GM21447 (cell line): ENCODE measurements at regions not wholly inside any gene's neighbourhood (a gene's known extent, or its start where the extent isn't known, plus 50 kb on each side); places are given as distances from the start of the nearest gene placed in this dataset.
"Not testable (repeated sequence)": the region's sequence is repeated elsewhere in the genome, so short reads cannot be mapped to it uniquely, and the experiment has no call there.

Experiments
- ATAC-seq: cut with Tn5 transposase; IDR thresholded peaks from one replicate; pipeline ENCODE4 v1.9.1; 2021; ENCODE audit not compliant: unreplicated experiment

DNA sequence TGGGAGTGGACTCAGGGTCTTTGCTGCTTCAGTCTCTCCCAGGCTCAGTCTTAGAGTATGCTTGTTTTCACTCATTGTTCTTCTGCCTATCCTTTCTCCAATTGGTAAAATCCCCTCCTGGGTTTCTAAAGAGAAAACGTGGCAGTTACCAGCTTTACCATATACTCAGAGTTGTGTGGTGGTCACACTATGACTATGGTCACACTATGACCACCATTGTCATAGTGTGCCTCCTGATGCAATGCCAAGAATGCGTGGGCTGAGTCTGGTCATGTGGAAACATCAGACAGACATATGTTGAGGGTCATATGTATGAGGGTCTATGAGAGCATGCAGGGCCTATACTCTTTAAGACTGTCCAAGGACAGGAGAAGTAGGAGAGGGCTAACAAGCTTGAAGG is 326.5 kb upstream of the PRR16 start:
- no peak for ATAC-seq

GRCh38 chr5:120139039-120139438 is 325.1 kb upstream of the PRR16 start:
- no peak for ATAC-seq

GRCh38 chr5:120140501-120140900 is 323.6 kb upstream of the PRR16 start:
- ATAC-seq = no peak

DNA sequence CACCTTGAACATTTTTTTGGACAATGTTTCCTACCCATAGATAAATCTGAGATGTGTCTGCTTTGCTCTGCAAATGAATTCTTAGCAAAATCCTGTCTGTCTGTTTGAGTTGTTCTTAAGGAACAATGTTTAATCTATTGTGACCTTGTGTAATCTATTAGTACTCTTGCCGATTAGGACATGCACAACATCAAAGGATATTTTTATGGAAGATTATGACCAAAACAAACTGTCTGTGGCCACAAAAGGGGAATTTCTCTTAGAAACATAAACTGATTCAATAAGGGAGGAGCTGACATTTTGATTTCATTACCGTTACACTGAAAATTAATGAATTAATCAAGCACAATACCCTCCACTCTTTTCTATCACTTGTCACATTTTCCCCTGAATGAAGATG is 323.0 kb upstream of the PRR16 start:
- ATAC-seq = no peak

GRCh38 chr5:120146787-120147186 is 317.3 kb upstream of the PRR16 start:
- no peak for ATAC-seq

DNA sequence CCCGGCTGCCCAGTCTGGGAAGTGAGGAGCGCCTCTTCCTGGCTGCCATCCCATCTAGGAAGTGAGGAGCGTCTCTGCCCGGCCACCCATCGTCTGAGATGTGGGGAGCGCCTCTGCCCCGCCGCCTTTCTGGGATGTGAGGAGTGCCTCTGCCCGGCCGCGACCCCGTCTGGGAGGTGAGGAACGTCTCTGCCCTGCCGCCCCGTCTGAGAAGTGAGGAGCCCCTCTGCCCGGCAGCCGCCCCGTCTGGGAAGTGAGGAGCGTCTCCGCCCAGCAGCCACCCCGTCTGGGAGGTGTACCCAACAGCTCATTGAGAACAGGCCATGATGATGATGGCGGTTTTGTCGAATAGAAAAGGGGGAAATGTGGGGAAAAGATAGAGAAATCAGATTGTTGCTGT is 316.2 kb upstream of the PRR16 start:
- ATAC-seq = not testable (repeated sequence)

GRCh38 chr5:120150770-120151169 is 313.3 kb upstream of the PRR16 start:
- ATAC-seq = no peak

- no peak for ATAC-seq
Observed at GRCh38 chr5:120151181-120151580, 312.9 kb upstream of the PRR16 start.

DNA sequence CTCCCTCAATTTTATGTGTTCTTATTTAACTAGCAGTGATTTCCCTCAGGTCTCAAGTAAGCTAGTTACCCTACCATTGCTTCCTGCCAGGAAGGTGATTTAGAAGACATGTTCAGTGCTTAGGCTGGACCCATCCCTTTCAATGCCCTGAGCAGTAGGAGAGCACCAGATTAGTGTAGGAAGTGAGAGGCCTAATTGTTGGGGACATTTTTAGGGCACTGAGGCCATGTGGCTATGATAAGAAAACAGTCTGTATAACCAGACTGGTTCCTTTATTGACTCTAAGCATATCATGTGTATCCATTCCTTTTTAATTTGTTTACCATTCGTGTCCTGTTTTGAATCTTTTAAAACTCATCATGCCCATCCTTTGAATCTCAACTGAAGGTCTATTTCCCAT is 312.3 kb upstream of the PRR16 start:
- ATAC-seq = no peak

GRCh38 chr5:120152472-120152871 is 311.6 kb upstream of the PRR16 start:
- ATAC-seq = no peak

- ATAC-seq = no peak
Observed at GRCh38 chr5:120152931-120153330, 311.2 kb upstream of the PRR16 start.

DNA sequence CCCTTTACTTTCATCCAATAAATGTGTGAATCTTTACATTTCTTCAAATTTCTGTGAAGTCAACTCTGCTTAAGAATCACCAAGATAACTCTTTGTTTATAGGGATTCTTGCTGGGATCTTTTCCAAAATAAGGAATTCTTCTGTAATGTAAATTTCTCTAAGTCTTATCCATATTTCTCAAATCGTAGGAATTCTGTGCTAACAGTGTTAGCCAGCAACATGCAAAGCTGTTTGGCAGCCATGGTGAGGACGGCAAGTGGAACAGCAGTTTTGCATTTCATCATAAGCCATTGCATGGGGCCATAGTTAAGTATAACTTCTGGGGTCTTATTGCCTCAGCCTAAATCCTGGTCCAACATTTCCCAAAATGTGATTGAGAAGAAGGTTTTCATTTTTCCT is 310.5 kb upstream of the PRR16 start:
- ATAC-seq = no peak

DNA sequence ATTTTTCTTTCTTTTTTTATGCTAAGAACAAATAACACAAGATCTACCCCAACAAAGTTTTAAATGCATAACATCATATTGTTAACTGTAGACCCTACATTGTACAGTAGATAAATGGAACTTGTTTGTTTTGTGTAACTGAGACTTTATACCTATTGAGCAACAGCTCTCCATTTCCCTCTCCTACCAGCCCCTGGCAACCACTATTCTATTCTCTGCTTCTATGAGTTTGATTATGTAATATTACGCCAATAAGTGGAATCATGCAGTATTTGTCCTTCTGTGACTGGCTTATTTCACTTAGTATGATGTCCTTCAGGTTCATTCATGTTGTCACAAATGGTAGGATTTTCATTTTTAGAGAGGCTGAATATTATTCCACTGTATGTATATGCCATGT is 308.2 kb upstream of the PRR16 start:
- no peak for ATAC-seq

GRCh38 chr5:120158211-120158610 is 305.9 kb upstream of the PRR16 start:
- ATAC-seq = no peak

- ATAC-seq = no peak
Observed at GRCh38 chr5:120159155-120159554, 304.9 kb upstream of the PRR16 start.

DNA sequence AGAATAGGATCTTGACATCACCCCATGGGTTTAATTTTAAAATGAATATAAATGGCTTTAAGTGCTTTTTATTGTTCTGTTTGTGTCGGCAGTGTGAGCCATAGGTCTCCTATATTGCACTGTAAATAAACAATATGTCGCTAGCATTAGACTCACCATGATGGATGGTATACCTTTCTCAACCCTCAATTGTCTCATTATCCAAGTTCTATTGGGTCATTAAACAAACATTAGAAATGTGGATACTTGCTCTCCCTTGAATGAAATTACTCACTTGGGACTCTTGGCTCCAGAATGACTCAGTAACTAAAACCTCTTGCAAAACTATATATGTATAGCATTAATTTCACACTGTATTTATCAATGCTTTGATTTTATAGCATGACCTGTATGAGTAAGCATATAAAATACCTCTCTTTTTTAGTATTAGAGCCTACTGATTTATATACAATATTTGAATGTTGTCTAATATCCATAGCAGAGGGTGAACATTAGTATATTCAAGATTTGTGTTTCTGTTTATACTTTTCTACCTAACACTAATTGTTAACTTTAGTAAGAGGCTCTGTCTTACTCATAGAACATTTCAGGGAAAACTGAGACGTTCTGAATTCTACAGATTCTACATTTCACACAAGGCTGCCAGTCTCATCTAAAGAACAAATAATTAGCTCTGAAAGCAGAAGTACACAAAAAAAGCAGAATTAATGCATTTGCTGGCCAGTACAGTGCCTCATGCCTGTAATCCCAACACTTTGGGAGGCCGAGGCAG is 303.8 kb upstream of the PRR16 start:
- no peak for ATAC-seq

DNA sequence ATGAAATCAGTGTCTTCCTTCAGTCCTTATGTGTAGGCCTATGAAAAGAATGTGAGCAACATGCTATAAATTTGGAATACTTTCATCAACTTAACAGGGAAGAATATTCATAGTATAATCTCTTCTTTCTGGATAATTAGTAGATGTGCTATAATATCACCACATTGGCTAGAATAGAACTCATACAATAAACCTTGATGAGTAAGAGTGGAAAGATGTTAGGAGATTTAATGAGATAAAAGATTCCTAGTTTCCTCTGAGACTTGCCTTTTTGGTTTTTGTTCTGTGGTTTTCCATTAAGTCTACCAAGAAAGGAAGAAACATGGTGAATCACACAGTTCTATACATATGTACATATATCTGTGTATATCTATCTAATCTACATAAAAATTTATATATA is 301.8 kb upstream of the PRR16 start:
- no peak for ATAC-seq

DNA sequence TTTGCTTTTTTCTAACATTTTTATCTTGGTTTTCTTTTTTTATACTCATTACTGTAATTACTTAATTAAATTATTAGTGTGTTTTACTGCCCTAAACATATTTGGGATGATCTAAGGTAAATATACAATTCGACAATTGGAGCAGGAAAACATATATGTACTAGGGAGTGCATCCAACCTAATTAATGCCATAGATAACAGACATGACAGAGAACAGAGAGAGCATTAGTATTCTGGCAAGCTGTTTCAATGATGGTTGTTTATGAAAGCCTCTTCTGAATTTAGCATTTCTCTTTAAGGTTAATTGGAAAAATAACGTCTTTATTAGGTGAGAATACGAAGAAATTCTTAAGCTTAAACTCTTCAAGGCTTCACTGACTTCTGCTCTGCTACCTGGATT is 300.1 kb upstream of the PRR16 start:
- ATAC-seq = no peak

GRCh38 chr5:120164986-120165385 is 299.1 kb upstream of the PRR16 start:
- ATAC-seq = no peak

- ATAC-seq = no peak
Observed at GRCh38 chr5:120173125-120173524, 291.0 kb upstream of the PRR16 start.

DNA sequence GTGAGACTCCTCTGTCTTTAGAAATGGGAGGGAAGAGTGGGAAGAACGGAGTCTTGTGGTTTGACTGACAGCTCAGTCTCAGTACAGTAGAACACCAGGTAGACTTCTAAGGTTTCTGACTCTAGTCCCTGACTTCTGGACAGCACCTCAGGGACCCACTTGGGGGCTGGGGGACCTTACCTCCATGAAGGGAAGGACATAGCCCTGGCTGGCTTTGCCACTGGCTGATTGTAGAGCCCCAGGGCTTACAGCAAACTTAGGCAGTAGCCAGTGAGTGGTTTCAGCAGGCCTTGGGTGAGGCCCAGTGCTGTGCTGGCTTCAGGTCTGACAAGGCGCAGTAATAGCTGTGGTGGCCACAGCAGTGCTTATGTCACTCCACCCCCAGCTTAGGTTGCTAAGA is 290.0 kb upstream of the PRR16 start:
- no peak for ATAC-seq

GRCh38 chr5:120181238-120181637 is 282.9 kb upstream of the PRR16 start:
- ATAC-seq = not testable (repeated sequence)

DNA sequence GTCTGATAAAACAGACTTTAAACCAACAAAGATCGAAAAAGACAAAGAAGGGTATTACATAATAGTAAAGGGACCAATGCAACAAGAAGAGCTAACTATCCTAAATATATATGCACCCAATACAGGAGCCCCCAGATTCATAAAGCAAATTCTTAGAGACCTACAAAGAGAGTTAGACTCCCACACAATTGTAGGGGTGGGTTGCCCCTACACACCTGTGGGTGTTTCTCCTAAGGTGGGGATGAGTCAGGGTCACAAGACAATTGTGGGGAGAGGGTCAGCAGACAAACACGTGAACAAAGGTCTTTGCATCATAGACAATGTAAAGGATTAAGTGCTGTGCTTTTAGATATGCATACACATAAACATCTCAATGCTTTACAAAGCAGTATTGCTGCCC is 269.4 kb upstream of the PRR16 start:
- ATAC-seq = not testable (repeated sequence)
